Astrocyte (in vitro differentiated cells and primary cell): ENCODE measurements at regions not wholly inside any gene's neighbourhood (a gene's known extent, or its start where the extent isn't known, plus 50 kb on each side); places are given as distances from the start of the nearest gene placed in this dataset.

Experiments
- DNase-seq: peaks from one replicate; pipeline ENCODE4 v3.0.0-alpha.2; 2010; ENCODE audit warnings: low read depth
- FAIRE-seq: peaks from 2 replicates; lab custom pipeline; 2011; peaks lifted over from hg19 to GRCh38; lab: Jason Lieb, UNC
- H2AFZ ChIP-seq: 2 replicates; pipeline ENCODE4 v1.6.0; 2012; ENCODE audit warnings: low read depth, low read length, inconsistent platforms
- H3K27ac ChIP-seq: 2 replicates; pipeline ENCODE4 v1.5.1; 2011; ENCODE audit warnings: low read depth, low read length, inconsistent platforms
- H3K27me3 ChIP-seq: 2 replicates; pipeline ENCODE4 v1.6.0; 2011; ENCODE audit warnings: low read length, inconsistent platforms; ENCODE audit not compliant: insufficient read depth
- H3K36me3 ChIP-seq: 2 replicates; pipeline ENCODE4 v1.5.1; 2011; ENCODE audit warnings: low read length, inconsistent platforms; ENCODE audit not compliant: insufficient read depth
- H3K4me1 ChIP-seq: 2 replicates; pipeline ENCODE4 v1.5.1; 2011; ENCODE audit warnings: low read length, inconsistent platforms; ENCODE audit not compliant: insufficient read depth
- H3K4me2 ChIP-seq: 2 replicates; pipeline ENCODE4 v1.6.0; 2012; ENCODE audit warnings: low read length, inconsistent platforms
- H3K4me3 ChIP-seq: 2 replicates; pipeline ENCODE4 v1.5.1; 2011; ENCODE audit warnings: low read depth, mild to moderate bottlenecking, low read length, inconsistent platforms; ENCODE audit not compliant: insufficient read depth
- H3K79me2 ChIP-seq: 2 replicates; pipeline ENCODE4 v1.6.0; 2012; ENCODE audit warnings: mild to moderate bottlenecking, low read length, inconsistent platforms; ENCODE audit not compliant: insufficient read depth
- H3K9ac ChIP-seq: 2 replicates; pipeline ENCODE4 v1.6.0; 2012; ENCODE audit warnings: mild to moderate bottlenecking, low read length, inconsistent platforms
- H3K9me3 ChIP-seq: 2 replicates; pipeline ENCODE4 v1.5.1; 2012; ENCODE audit warnings: low read depth, mild to moderate bottlenecking, low read length, inconsistent platforms; ENCODE audit not compliant: insufficient read depth
- H4K20me1 ChIP-seq: 2 replicates; pipeline ENCODE4 v1.6.0; 2012; ENCODE audit warnings: low read length, inconsistent platforms; ENCODE audit not compliant: insufficient read depth
- H3K27ac Mint-ChIP-seq: one replicate; pipeline ENCODE4 v1.8.0; 2021; ENCODE audit warnings: mild to moderate bottlenecking, mixed read lengths; ENCODE audit not compliant: unreplicated experiment
- H3K27me3 Mint-ChIP-seq: one replicate; pipeline ENCODE4 v1.8.0; 2021; ENCODE audit warnings: low read depth, mixed read lengths; ENCODE audit not compliant: unreplicated experiment
- H3K36me3 Mint-ChIP-seq: one replicate; pipeline ENCODE4 v1.8.0; 2021; ENCODE audit warnings: low read depth, mixed read lengths; ENCODE audit not compliant: unreplicated experiment
- H3K4me1 Mint-ChIP-seq: one replicate; pipeline ENCODE4 v1.8.0; 2021; ENCODE audit warnings: low read depth, mixed read lengths; ENCODE audit not compliant: unreplicated experiment
- H3K4me3 Mint-ChIP-seq: one replicate; pipeline ENCODE4 v1.8.0; 2021; ENCODE audit warnings: mild to moderate bottlenecking, moderate library complexity, mixed read lengths; ENCODE audit not compliant: unreplicated experiment
- H3K9me3 Mint-ChIP-seq: one replicate; pipeline ENCODE4 v1.8.0; 2021; ENCODE audit warnings: mild to moderate bottlenecking, mixed read lengths; ENCODE audit not compliant: unreplicated experiment
- CTCF ChIP-seq: IDR thresholded peaks from 2 replicates; pipeline ENCODE4 v1.5.1; 2011; ENCODE audit warnings: low read depth, mild to moderate bottlenecking, inconsistent platforms, low read length, moderate library complexity; ENCODE audit not compliant: insufficient read depth
- EZH2 ChIP-seq: IDR thresholded peaks from 2 replicates; pipeline ENCODE4 v1.6.1; 2012; ENCODE audit warnings: mild to moderate bottlenecking, low read length, inconsistent platforms; ENCODE audit not compliant: insufficient read depth

- TF ChIP-seq EZH2 = no peak
- TF ChIP-seq CTCF = no peak
- Mint-ChIP-seq H3K27me3 (peaks cover 5% of the 10 kb centered on the region), H3K27ac (no peak overlapping the region), H3K4me1 (peaks cover 3% of the 10 kb centered on the region), H3K36me3 (no peaks in the 10 kb centered on the region), H3K4me3 (no peak overlapping the region), H3K9me3 (no peaks in the 10 kb centered on the region)
- Histone ChIP-seq H3K9ac (no peak overlapping the region), H3K27ac (no peak overlapping the region), H3K9me3 (no peaks in the 10 kb centered on the region), H2AFZ (no peak overlapping the region), H3K4me3 (no peak overlapping the region), H3K4me2 (no peak overlapping the region), H3K27me3 (no peaks in the 10 kb centered on the region), H3K36me3 (no peaks in the 10 kb centered on the region), H4K20me1 (no peaks in the 10 kb centered on the region), H3K4me1 (no peaks in the 10 kb centered on the region), H3K79me2 (no peaks in the 10 kb centered on the region)
- DNase-seq = peak; percentile 8
- FAIRE-seq = no peak
Observed at GRCh38 chr5:86865256-86865785, 247.6 kb downstream of the COX7C start.

GRCh38 chr5:86866036-86866435 lies 248.3 kb downstream of the COX7C start:
- Mint-ChIP-seq H3K4me1 (peaks cover 3% of the 10 kb centered on the region), H3K36me3 (no peaks in the 10 kb centered on the region), H3K27ac (no peak overlapping the region), H3K27me3 (peaks cover 5% of the 10 kb centered on the region), H3K9me3 (no peaks in the 10 kb centered on the region), H3K4me3 (no peak overlapping the region)
- H3K27ac ChIP-seq = no peak overlapping the region
- H3K4me2 ChIP-seq = no peak overlapping the region
- no peaks in the 10 kb centered on the region for H4K20me1 ChIP-seq
- H3K9me3 ChIP-seq = no peaks in the 10 kb centered on the region
- no peak overlapping the region for H2AFZ ChIP-seq
- no peak overlapping the region for H3K9ac ChIP-seq
- DNase-seq = no peak
- H3K4me3 ChIP-seq = no peak overlapping the region
- TF ChIP-seq EZH2 (no peak), CTCF (no peak)
- FAIRE-seq = no peak
- no peaks in the 10 kb centered on the region for H3K27me3 ChIP-seq
- H3K79me2 ChIP-seq = no peaks in the 10 kb centered on the region
- no peaks in the 10 kb centered on the region for H3K36me3 ChIP-seq
- no peaks in the 10 kb centered on the region for H3K4me1 ChIP-seq

GRCh38 chr5:86869268-86869667 lies 251.5 kb downstream of the COX7C start:
- no peaks in the 10 kb centered on the region for H4K20me1 ChIP-seq
- Mint-ChIP-seq H3K36me3 (no peaks in the 10 kb centered on the region), H3K4me3 (no peak overlapping the region), H3K27me3 (peaks cover 5% of the 10 kb centered on the region), H3K4me1 (no peaks in the 10 kb centered on the region), H3K27ac (no peak overlapping the region), H3K9me3 (no peaks in the 10 kb centered on the region)
- no peak overlapping the region for H3K27ac ChIP-seq
- DNase-seq = no peak
- H3K4me2 ChIP-seq = no peak overlapping the region
- no peaks in the 10 kb centered on the region for H3K27me3 ChIP-seq
- H3K9ac ChIP-seq = no peak overlapping the region
- no peaks in the 10 kb centered on the region for H3K79me2 ChIP-seq
- H3K4me3 ChIP-seq = no peak overlapping the region
- H3K4me1 ChIP-seq = no peaks in the 10 kb centered on the region
- no peak overlapping the region for H2AFZ ChIP-seq
- no peaks in the 10 kb centered on the region for H3K36me3 ChIP-seq
- no peak for FAIRE-seq
- no peaks in the 10 kb centered on the region for H3K9me3 ChIP-seq
- TF ChIP-seq CTCF = no peak
- no peak for TF ChIP-seq EZH2
